HG03439 (cell line): ENCODE measurements at regions not wholly inside any gene's neighbourhood (a gene's known extent, or its start where the extent isn't known, plus 50 kb on each side); places are given as distances from the start of the nearest gene placed in this dataset.

Experiments
- ATAC-seq: cut with Tn5 transposase; IDR thresholded peaks from one replicate; pipeline ENCODE4 v1.9.1; 2021; ENCODE audit warnings: mild to moderate bottlenecking, moderate library complexity; ENCODE audit not compliant: unreplicated experiment

DNA sequence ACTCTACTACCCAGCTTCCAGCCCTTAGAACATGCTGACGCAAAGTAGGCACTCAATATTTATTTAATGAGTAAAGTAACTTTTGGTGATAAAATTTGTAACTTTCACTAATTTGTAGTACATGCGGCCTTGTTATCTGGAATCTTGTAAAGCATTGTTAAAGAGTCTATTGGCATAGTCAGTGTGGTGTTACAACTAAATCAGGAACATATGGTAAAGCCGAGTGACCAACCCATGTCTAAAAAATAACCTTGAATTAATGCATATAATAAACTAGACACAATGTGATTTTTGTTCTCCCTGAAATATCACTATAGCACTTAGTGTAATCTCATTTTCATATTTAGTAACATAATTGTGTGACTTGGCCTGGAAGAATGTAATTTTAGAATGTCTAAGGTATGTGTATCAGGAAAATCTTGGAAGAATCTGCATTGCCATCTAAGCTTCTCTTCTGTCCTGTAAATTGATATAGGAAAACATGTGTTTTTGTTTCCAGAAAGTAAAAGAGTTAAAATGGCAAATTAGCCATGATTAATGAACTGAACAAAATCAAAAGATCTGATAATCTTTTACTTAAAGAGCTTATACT lies 256.7 kb upstream of the GNAI1 start:
- ATAC-seq = no peak

DNA sequence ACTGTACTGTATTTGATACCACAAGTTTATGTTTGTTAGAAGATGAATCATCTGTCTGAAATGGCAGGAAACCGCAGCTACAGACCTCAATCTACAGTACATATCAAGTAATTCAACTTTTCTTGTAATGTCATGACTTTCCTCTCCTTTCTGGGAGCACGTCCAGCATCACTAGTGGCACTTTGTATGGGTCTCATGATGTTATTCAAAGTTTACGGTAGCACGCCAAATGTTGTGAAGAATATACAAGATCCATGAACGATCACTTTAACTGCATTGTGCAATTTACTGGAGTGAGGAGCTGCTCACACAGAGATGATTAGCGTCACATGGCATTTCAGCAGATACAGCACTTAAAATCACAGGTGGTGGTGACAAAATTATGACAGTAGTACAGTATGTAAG lies 257.8 kb upstream of the GNAI1 start:
- ATAC-seq = no peak

DNA sequence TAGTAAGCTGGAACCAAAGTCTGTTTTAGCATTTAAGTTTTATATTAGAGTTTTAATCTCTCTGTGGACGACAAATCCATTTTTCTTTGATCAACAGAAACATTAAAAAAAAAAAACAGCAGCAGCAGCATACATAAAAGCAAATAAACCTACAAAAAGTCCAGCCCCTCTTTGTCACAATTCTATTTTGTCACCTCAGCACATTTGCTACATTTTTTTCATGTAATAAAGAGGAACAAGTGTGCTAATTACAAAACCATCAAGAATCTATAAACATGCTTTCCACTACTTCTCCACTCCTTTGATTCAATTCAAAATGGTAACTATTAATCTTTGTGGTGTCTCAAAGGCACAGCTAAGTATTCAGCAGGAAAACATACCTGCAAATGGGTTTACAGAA lies 259.8 kb upstream of the GNAI1 start:
- ATAC-seq = no peak

DNA sequence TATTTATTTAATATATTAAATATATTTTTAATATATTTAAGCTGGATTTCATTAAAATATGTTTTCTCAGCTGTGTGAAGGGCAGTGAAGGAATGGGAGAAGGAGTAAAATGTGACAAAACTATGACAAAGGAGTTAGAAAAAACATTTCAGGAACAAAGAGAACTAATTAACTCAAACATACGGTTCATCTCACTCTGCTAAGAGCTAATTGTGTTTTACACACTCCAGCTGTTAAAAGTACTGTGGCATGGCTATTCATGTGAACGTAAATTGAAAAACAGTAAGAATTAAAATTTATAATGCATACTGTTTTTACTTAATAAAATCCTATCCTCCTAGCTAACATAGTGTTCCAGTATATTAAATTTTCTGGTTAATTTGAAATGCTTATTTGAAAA lies 262.5 kb upstream of the GNAI1 start:
- no peak for ATAC-seq

DNA sequence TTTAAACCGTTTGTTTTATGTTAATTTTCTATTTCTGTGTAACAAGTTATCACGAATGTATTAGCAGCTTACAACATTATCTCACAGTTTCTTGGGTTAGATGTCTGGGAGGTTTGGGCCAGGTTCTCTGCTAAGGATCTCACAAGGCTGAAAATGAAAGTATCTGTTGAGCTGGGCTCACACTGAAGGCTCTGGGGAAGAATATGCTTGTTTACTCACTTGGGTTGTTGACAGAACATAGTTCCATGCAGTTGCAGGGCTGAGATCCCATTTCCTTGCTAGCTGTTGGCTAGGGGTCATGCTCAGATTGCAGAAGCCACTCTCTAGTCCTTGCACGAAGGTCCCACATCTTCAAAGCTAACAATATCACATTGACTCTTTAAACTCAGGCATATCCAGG lies 266.6 kb upstream of the GNAI1 start:
- no peak for ATAC-seq

DNA sequence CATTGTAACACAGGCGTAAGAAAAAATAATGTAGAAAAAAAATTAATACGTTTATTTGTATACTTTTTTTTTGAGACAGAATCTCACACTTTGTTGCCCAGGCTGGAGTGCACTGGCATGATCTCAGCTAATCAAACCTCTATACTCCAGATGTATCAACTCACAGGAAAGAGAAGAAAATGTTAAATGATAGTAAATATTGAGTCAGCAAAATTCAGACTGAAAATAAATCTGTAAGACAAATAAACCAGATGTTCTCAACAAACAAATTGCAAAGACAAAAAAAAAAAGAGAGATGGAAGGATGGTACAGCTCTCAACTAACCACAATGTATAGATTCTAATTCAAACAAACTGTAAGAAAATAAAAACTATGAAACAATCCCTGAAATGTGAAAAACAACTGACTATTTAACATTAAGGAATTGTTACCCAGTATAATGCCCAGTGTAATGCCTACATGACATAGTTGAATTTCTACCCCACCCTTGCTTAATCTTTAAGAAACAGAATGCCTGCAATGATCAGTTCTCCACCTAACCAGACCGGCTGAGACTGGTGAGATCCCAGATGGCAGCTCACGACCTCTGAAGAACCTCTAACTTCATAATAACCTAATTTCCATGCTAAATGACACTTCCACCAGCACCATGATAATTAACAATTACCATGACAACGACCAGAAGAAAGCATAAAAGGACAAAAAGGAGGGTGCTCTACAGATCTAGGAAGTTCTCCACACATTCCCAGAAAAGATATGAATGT lies 272.0 kb upstream of the GNAI1 start:
- ATAC-seq = no peak

DNA sequence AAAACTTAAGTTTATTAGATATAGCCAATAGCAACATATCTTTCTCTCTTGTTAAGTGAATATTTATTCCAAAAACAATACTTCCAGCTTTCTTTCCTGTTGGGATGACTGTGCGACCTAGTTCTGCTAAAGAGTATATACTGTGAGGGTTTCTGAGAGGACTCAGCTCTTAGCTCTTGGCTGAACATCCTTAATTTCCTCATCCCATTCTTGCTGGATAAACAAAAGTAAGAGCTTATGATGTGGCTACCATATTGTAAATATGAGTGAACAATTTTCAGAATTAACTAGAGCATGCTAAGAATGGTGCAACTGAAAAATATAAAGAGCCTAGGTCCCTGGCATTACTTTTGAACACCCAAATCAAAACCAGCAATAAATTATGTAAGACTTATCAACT lies 279.5 kb upstream of the GNAI1 start:
- no peak for ATAC-seq

DNA sequence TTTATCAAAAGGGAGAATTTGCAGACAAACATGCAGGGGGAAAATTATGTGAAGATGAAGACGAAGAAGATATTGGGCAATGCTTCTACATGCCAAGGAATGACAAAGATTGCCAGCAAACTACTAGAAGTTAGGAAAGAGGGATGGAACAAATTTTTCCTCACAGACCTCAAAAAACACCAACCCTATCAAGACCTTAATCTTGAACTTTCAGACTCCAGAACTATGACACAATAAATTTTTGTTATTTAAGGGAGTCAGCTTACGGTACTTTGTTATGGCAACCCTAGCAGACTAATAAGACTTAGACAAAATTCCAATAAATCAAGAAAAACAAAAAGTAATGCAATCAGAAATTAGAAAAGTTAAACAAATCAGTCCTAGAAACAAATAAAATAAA lies 280.0 kb upstream of the GNAI1 start:
- ATAC-seq = no peak

DNA sequence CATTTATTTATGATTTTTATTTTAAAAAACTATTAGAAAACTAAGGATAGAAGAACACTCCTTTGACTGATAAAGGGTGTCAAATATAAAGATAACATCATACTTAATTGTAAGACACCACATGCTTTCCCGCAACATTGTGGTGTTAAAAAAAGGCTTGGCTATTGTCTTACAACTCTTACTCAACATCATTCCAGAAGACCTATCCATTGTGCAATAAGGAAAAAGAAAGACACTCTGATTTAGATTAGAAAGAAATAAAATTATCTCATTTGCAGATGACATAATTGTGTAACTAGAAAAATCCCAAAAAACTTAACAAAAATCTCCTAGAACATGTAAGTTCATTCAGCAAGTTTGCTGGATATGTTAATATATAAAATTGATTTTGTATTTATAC lies 296.7 kb upstream of the GNAI1 start:
- ATAC-seq = no peak

DNA sequence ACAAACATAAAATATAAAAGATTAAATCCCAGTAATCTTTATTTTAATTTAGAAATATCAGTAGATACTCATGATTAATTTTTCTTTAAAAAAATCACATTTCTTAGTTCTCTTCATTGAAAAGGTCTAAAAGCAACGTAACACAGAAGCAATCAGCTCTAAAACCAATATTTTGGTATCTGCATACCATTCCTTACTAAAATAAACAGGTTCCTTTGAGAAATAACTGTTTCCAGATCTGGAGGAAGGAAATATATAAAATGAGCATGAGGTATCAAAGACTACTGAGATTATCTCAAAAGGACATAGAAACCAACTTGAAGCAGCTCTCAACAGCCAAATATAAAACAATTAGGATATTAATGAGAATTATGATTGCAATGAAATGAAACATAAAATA lies 301.0 kb upstream of the GNAI1 start:
- ATAC-seq = no peak

DNA sequence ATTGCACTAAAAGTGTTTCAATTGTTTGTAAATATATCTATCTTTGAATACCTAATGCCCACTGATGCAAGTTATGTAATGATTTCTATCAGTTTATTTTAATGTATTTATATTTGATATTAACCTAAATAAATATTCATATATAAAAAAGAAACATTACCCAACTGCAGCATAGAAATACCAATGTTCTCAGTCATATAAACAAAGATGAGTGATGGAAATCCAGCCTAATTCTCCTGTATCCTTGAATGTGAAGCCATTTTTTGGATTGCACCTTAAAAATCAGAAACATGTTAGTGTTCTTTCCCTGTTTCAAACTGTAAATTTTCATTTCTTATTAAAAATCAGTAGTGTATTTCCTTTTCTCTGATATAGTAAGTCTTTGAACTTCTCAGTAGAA lies 305.8 kb upstream of the GNAI1 start:
- no peak for ATAC-seq

DNA sequence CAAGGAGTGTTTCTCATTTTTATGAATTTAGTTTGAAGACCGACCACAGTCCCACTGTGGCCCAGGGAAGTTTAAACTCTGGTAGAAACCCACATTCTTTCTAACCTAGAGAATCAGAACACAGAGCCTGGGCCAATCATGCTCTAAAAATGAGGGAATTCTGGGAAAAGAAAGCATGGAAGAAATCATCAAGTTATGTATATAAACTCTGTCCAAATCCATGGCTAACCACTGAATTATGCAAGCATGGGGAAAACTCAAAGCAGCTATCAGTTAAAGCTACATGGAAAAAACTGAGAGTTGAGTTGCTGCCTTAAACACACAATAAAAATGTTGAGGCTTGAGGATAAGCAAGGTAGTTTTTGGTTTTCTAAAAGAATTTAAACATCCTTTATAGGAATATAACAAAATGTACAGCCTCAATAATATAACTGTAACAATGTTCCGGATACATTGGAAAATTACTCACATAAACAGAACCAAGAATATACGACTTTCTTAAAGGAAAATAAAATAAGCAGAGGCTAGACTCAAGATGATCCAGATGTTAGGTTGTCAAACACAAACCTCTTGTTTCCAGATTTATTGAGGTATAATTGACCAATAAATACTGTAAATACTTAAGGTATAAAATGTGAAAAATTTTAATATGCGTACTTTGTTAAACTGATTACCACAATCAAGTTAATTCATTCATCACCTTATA lies 311.2 kb upstream of the GNAI1 start:
- no peak for ATAC-seq

DNA sequence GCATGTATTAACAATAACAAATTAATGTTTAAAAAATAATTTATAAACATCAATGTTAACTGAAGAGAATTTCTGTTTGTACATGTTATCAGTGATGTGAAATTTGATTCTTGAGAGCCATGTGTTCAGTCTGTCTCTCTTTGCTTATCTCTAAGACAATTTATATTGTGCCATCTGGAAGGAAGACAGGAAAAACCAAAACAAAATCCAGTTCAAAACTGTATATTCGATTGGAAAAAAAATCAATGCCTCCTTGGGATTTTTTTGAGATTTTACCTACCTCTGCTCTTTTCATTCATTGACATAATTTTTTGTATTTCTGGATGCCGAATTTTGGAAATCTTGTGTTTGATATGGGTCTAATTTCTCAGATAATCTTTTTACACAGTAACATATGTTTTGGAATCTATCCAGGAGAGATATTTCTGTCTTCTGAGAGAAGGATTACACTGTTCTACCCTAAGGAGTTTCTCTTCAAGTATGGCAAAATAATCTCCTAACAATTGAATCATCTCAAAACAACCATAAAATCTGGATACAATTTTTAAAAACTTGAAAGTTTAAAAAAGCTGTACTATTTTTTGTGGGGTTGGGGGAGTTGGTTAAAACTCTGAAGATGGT lies 311.9 kb upstream of the GNAI1 start:
- no peak for ATAC-seq

DNA sequence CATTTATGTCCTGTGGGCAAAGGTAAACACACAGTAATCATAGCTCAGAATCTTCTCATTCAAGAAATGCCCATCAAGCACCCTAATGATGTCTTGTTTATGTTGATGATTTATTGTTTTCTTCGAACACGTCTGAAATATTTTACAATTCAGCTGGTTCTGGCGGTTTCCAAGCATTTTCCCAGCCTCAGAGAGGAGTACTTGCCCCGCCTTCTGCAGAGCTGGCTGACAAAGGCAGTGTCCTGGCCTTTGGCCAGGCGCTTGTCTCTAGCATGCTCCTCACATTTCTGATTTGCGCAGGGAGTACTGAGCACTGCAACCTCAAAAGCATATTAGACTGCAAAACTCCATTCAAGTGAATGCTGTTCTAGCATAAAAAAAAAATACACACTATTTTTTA lies 314.2 kb upstream of the GNAI1 start:
- no peak for ATAC-seq

DNA sequence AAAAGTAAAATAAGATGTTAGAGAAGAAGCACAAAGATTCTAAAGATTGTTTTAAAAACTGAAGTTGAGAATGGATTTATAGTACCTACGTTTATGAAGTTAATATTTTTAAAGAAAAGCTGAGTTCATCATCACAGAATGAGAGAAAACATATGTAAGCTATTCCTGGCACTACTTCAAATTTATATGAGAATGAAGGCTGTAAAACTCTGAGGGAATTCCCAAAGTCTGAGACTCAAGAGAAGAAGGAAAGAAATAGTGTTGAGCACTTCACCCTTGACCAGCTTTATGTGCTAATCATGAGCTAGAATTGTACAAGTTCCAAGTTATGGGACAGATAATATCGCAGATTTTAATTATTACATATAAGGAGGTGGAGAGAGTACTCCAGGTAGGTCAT lies 323.7 kb upstream of the GNAI1 start:
- no peak for ATAC-seq

DNA sequence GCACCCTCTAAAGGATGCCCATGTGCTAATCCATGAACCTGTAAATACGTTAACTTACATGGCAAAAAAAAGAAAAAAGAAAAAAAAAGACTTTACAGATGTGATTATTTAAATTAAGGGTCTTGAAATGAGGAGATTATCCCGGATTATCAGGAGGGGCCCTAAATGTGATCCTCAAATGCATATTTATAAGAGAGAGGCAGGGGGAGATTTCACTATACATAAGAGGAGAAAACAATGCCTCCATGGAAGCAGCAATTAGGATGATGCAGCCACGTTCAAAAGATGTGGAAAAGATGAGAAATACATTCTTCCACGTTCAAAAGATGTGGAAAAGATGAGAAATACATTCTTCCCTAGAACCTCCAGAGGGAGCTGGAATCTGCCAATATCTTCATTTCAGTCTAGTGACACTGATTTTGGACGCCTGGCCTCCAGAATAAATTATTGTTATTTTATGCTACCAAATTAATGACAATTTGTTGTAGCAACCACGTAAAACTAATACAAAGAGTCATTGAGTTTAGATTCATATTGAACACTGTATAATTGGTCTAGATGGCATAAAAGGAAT lies 328.4 kb upstream of the GNAI1 start:
- no peak for ATAC-seq

DNA sequence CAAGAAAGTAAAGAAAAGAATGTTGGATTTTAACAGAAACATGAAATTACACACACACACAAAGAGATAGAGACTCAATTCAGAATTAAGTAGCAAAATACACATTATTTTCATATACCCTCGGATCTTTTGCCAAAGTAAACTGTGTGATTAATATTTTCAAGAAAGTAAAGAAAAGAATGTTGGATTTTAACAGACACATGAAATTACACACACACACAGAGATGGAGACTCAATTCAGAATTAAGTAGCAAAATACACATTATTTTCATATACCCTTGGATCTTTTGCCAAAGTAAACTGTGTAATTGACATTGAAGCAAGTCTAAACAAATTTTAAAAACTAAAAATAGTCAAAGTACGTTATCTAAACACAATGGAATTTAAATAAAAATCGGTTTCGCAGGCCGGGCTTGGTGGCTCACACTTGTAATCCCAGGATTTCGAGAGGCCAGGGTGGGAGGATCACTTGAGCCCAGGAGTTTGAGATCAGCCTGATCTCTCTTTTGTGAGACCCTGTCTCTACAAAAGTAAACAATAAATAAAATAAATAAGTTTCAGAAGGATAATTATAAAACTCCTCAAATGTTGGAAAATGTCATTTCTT lies 337.3 kb upstream of the MAGI2 start:
- ATAC-seq = no peak

DNA sequence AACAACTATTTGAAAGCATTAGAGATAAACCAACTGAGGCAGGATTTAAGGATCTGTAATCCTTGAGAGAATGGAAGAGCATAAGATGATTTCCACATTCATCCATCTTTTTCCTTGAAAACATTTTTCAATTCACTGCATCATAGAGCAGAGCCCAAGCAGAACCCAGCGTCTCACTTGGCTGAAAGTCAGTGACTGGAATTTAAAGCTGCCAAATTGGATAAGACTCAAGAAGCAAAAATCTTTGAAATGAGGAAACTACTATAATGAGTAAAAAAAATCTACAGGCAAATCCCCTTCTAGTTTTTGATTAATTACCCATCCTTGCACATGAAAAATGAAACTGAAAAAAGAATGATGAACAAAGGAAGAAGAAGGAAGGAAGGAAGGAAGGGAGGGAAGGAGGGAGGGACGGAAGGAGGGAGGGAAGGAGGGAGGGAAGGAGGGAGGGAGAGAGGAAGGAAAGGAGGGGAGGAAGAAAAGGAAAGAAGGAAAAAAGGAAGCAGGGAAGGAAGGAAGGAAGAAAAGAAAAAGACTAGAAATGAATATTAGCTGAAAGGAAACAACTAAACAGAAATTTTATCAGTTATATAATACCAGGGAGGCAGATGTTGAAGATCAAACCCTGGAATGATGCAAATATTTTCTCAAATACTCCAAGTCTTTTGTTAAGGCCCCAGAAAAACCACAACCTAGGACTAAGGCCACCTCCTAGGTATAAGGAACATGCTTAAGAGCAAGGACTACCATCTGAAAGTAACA lies 336.3 kb upstream of the MAGI2 start:
- no peak for ATAC-seq

DNA sequence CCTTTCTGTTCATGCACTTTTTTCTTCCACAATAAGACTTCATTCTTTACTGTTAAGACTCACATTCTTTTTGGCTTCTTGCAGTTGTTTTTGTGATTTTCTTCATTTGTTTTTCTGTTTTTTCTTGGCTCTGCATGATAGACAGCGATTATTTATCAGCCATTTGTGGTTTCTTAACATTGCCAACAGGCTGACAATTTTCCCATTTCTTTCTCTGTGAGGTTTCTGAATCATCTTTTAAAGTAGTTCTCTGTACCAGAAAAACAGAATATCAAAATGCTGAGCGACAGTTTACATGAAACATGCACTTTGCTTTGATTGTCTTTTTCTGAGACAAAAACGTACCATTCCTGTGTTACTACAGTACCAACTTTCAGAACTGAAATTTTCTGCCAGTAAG lies 334.2 kb upstream of the MAGI2 start:
- no peak for ATAC-seq

DNA sequence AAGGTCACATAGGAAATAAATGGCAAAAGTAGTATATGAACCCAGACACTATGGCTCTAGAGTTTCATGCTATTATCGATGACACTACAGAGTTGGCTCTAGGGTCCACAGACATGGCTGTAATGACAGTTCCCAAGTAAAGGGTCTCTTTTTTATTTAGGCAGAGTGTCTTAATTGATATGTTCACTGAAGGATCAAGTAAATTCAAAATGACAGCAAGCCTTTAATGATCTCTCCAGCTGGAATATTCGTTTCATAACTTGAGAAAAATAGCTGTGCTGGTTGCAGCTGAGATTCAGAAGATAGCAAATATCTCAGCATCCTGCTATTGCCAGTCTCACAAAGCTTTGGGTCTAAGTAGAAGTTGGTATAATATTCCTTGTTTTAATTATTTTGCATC lies 333.6 kb upstream of the MAGI2 start:
- ATAC-seq = no peak
